Neural cell (in vitro differentiated cells): ENCODE measurements at regions not wholly inside any gene's neighbourhood (a gene's known extent, or its start where the extent isn't known, plus 50 kb on each side); places are given as distances from the start of the nearest gene placed in this dataset.

Experiments
- H2AFZ ChIP-seq: fragments of 200-600, 300-800 bp; sonication (generic), shearing (Covaris generic); 2 replicates; pipeline ENCODE4 v1.6.0; 2014; ENCODE audit warnings: low read depth, mild to moderate bottlenecking, antibody characterized with exemption, low read length, moderate library complexity
- H3F3A ChIP-seq: fragments of 200-600 bp; shearing (Covaris generic); 2 replicates; pipeline ENCODE4 v1.6.1; 2016; ENCODE audit warnings: mild to moderate bottlenecking, moderate library complexity, mixed read lengths, antibody characterized with exemption, low read length; ENCODE audit not compliant: insufficient read depth, poor library complexity, severe bottlenecking
- H3K27ac ChIP-seq: fragments of 200-600, 300-800 bp; sonication (generic), shearing (Covaris generic); 2 replicates; pipeline ENCODE4 v1.5.1; 2014; ENCODE audit warnings: mild to moderate bottlenecking, low read length, moderate library complexity
- H3K27me3 ChIP-seq: fragments of 300-800, 200-600 bp; sonication (generic), shearing (Covaris generic); 2 replicates; pipeline ENCODE4 v1.6.0; 2014; ENCODE audit warnings: mild to moderate bottlenecking, low read depth, low read length, moderate library complexity; ENCODE audit not compliant: insufficient read depth
- H3K36me3 ChIP-seq: fragments of 300-800, 200-600 bp; sonication (generic), shearing (Covaris generic); 2 replicates; pipeline ENCODE4 v1.5.1; 2014; ENCODE audit warnings: mild to moderate bottlenecking, antibody characterized with exemption, low read length, moderate library complexity; ENCODE audit not compliant: insufficient read depth
- H3K4me2 ChIP-seq: fragments of 300-800, 200-600 bp; sonication (generic), shearing (Covaris generic); 2 replicates; pipeline ENCODE4 v1.6.0; 2014; ENCODE audit warnings: mild to moderate bottlenecking, low read length
- H3K4me3 ChIP-seq: fragments of 300-800, 200-600 bp; sonication (generic), shearing (Covaris generic); 2 replicates; pipeline ENCODE4 v1.5.1; 2014; ENCODE audit warnings: mild to moderate bottlenecking, low read length, moderate library complexity
- H3K79me2 ChIP-seq: fragments of 200-600 bp; shearing (Covaris generic); replicated peaks from 2 replicates; pipeline ENCODE4 v1.6.0; 2014; ENCODE audit warnings: mild to moderate bottlenecking, low read length, moderate library complexity; ENCODE audit not compliant: insufficient read depth
- H3K9ac ChIP-seq: fragments of 300-800, 200-600 bp; sonication (generic), shearing (Covaris generic); 2 replicates; pipeline ENCODE4 v1.6.1; 2016; ENCODE audit warnings: mild to moderate bottlenecking, low read length, mixed read lengths
- H3K9me2 ChIP-seq: fragments of 200-600 bp; shearing (Covaris generic); 2 replicates; pipeline ENCODE4 v1.6.1; 2016; ENCODE audit warnings: mild to moderate bottlenecking, low read length, mixed read lengths; ENCODE audit not compliant: insufficient read depth
- H3K9me3 ChIP-seq: fragments of 200-600, 300-800 bp; sonication (generic), shearing (Covaris generic); 2 replicates; pipeline ENCODE4 v1.6.1; 2016; ENCODE audit warnings: mild to moderate bottlenecking, mixed run types, low read length, moderate library complexity, mixed read lengths
- H4K20me1 ChIP-seq: fragments of 200-600 bp; shearing (Covaris generic); 2 replicates; pipeline ENCODE4 v1.6.1; 2016; ENCODE audit warnings: mild to moderate bottlenecking, mixed run types; ENCODE audit not compliant: insufficient read depth
- CTCF ChIP-seq: fragments of 450-650 bp; IDR thresholded peaks from 2 replicates; pipeline ENCODE4 v1.5.1; 2014; ENCODE audit warnings: antibody characterized with exemption, mild to moderate bottlenecking, moderate library complexity; ENCODE audit not compliant: poor library complexity, severe bottlenecking
- EP300 ChIP-seq: fragments of 450-650 bp; conservative IDR thresholded peaks from 2 replicates; pipeline ENCODE4 v1.6.1; 2014; ENCODE audit warnings: antibody characterized with exemption, mild to moderate bottlenecking, moderate library complexity; ENCODE audit not compliant: poor library complexity, severe bottlenecking
- EZH2 ChIP-seq: fragments of 200-600, 300-800 bp; shearing (Covaris generic), sonication (generic); IDR thresholded peaks from 2 replicates; pipeline ENCODE4 v1.6.1; 2014; ENCODE audit warnings: antibody characterized with exemption, low read length, borderline replicate concordance, mild to moderate bottlenecking; ENCODE audit not compliant: insufficient read depth, poor library complexity, severe bottlenecking
- MXI1 ChIP-seq: fragments of 450-650 bp; conservative IDR thresholded peaks from 2 replicates; pipeline ENCODE4 v1.6.1; 2014; ENCODE audit warnings: antibody characterized with exemption, mild to moderate bottlenecking; ENCODE audit not compliant: poor library complexity, severe bottlenecking
- POLR2AphosphoS5 ChIP-seq: IDR thresholded peaks from 2 replicates; pipeline ENCODE4 v1.6.1; 2012
- RAD21 ChIP-seq: fragments of 450-650 bp; conservative IDR thresholded peaks from 2 replicates; pipeline ENCODE4 v1.6.1; 2014; ENCODE audit warnings: antibody characterized with exemption, mild to moderate bottlenecking, moderate library complexity
- REST ChIP-seq: IDR thresholded peaks from 2 replicates; pipeline ENCODE4 v1.6.1; 2012; ENCODE audit warnings: borderline replicate concordance
- SMC3 ChIP-seq: fragments of 450-650 bp; conservative IDR thresholded peaks from 2 replicates; pipeline ENCODE4 v1.6.1; 2014; ENCODE audit warnings: antibody characterized with exemption, mild to moderate bottlenecking, moderate library complexity; ENCODE audit not compliant: poor library complexity
- TAF1 ChIP-seq: IDR thresholded peaks from 2 replicates; pipeline ENCODE4 v1.6.1; 2012; ENCODE audit warnings: low read depth

- Histone ChIP-seq H3K79me2 (no peaks in the 10 kb centered on the region), H3K4me2 (no peak overlapping the region), H3K27ac (no peak overlapping the region), H3K9me2 (no peaks in the 10 kb centered on the region), H3K27me3 (no peaks in the 10 kb centered on the region), H4K20me1 (no peaks in the 10 kb centered on the region), H2AFZ (no peak overlapping the region), H3K9ac (no peak overlapping the region), H3K4me3 (no peak overlapping the region), H3F3A (no peaks in the 10 kb centered on the region), H3K36me3 (no peaks in the 10 kb centered on the region), H3K9me3 (no peaks in the 10 kb centered on the region)
- TF ChIP-seq MXI1 = no peak
- no peak for TF ChIP-seq POLR2AphosphoS5
- no peak for TF ChIP-seq RAD21
- no peak for TF ChIP-seq EZH2
- no peak for TF ChIP-seq REST
- no peak for TF ChIP-seq CTCF
- no peak for TF ChIP-seq SMC3
- no peak for TF ChIP-seq TAF1
- TF ChIP-seq EP300 = no peak
Measured at GRCh38 chr1:54465351-54465811, 59.2 kb upstream of the SSBP3 start.

GRCh38 chr1:54464477-54465146 lies 58.4 kb upstream of the SSBP3 start:
- no peak for TF ChIP-seq EP300
- no peak for TF ChIP-seq SMC3
- TF ChIP-seq EZH2 = no peak
- TF ChIP-seq TAF1 = no peak
- TF ChIP-seq CTCF = no peak
- TF ChIP-seq POLR2AphosphoS5 = no peak
- no peak for TF ChIP-seq RAD21
- no peak for TF ChIP-seq REST
- TF ChIP-seq MXI1 = no peak
- no peaks in the 10 kb centered on the region for H3K27me3 ChIP-seq
- no peaks in the 10 kb centered on the region for H3K79me2 ChIP-seq
- H3F3A ChIP-seq = no peaks in the 10 kb centered on the region
- H3K9me3 ChIP-seq = no peaks in the 10 kb centered on the region
- H3K27ac ChIP-seq = no peak overlapping the region
- no peaks in the 10 kb centered on the region for H3K9me2 ChIP-seq
- no peak overlapping the region for H3K4me3 ChIP-seq
- no peaks in the 10 kb centered on the region for H4K20me1 ChIP-seq
- H3K4me2 ChIP-seq = no peak overlapping the region
- H3K9ac ChIP-seq = no peak overlapping the region
- no peak overlapping the region for H2AFZ ChIP-seq
- no peaks in the 10 kb centered on the region for H3K36me3 ChIP-seq
